ENCODE measurements at regions not wholly inside any gene's neighbourhood (a gene's known extent, or its start where the extent isn't known, plus 50 kb on each side); places are given as distances from the start of the nearest gene placed in this dataset.
A peak's percentile ranks its signal among the peaks of the same experiment; 100 is the strongest.

DNA sequence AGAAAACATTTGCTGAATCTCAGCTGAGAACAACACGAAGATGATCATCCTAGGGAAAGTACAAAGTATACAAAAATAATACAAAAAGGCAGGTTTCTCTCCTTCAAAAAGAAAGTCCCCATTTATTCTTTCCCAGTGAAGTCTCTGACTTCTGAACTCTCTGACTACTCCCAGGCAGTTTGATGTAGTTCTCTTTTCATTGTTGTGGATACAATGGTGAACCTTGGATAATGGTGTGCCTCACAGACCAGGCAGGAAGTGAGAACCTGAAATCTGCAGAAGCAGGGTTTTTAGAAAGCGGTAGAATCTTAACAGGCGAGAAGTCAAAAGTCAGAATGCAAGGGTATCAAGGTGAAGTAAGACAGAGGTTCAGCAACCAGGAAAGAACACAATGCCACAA, 150.8 kb upstream of the NRP1 start:
- Histone ChIP-seq H3K4me1 (ENCODE audit: control insufficient read depth in 1 of 2, insufficient read depth in 2 of 2, low read length in 2 of 2) (no peaks in the 10 kb centered on the region), H3K4me2 (replicated peaks; ENCODE audit: extremely low read depth, low read length, poor library complexity, severe bottlenecking) (no peak overlapping the region), H3K79me2 (ENCODE audit: insufficient read depth, low read length) (no peaks in the 10 kb centered on the region), H4K20me1 (ENCODE audit: insufficient read depth, low read length) (no peaks in the 10 kb centered on the region), H3K27me3 (ENCODE audit: control insufficient read depth in 2 of 2, insufficient read depth in 2 of 2, low read length in 2 of 2) (no peaks in the 10 kb centered on the region), H3K27ac (ENCODE audit: low read depth in 1 of 2, low read length in 2 of 2) (no peak overlapping the region), H3K4me3 (replicated peaks in 1 of 3; ENCODE audit: low read depth in 2 of 3, low read length in 3 of 3) (no peak overlapping the region), H3K9me3 (replicated peaks in 1 of 2; ENCODE audit: control insufficient read depth in 1 of 2, insufficient read depth in 1 of 2, low read length in 2 of 2) (peaks cover 0 to 2% of the 10 kb centered on the region in 2 donors), H2AFZ (ENCODE audit: insufficient read depth, low read depth, low read length, poor library complexity, severe bottlenecking) (no peak overlapping the region), H3K9ac (ENCODE audit: insufficient read depth, low read length, poor library complexity, severe bottlenecking) (no peak overlapping the region), H3K36me3 (replicated peaks in 1 of 2; ENCODE audit: control insufficient read depth in 1 of 2, insufficient read depth in 2 of 2, low read length in 2 of 2) (no peaks in the 10 kb centered on the region)
- Mint-ChIP-seq H3K9me3 (peaks cover 4 to 13% (median 7%) of the 10 kb centered on the region in 7 donors), H3K27ac (peak overlapping the region in 1 of 7 donors; percentile 44), H3K36me3 (no peaks in the 10 kb centered on the region), H3K4me1 (peaks cover 4% of the 10 kb centered on the region), H3K4me3 (no peak overlapping the region), H3K27me3 (ENCODE audit: low read depth in 3 of 3) (peaks cover 0 to 5% (median 5%) of the 10 kb centered on the region in 3 donors)
- 83% methylated on average over 2 of the region's 3 CpGs for WGBS (ENCODE audit: insufficient coverage)
- TF ChIP-seq, protein P1, sequence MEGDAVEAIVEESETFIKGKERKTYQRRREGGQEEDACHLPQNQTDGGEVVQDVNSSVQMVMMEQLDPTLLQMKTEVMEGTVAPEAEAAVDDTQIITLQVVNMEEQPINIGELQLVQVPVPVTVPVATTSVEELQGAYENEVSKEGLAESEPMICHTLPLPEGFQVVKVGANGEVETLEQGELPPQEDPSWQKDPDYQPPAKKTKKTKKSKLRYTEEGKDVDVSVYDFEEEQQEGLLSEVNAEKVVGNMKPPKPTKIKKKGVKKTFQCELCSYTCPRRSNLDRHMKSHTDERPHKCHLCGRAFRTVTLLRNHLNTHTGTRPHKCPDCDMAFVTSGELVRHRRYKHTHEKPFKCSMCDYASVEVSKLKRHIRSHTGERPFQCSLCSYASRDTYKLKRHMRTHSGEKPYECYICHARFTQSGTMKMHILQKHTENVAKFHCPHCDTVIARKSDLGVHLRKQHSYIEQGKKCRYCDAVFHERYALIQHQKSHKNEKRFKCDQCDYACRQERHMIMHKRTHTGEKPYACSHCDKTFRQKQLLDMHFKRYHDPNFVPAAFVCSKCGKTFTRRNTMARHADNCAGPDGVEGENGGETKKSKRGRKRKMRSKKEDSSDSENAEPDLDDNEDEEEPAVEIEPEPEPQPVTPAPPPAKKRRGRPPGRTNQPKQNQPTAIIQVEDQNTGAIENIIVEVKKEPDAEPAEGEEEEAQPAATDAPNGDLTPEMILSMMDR (IDR thresholded peaks at IDR 0.05): no peak
- DNase-seq: no peak
- intact Hi-C loops (cut with micrococcal nuclease): no loop called here

DNA sequence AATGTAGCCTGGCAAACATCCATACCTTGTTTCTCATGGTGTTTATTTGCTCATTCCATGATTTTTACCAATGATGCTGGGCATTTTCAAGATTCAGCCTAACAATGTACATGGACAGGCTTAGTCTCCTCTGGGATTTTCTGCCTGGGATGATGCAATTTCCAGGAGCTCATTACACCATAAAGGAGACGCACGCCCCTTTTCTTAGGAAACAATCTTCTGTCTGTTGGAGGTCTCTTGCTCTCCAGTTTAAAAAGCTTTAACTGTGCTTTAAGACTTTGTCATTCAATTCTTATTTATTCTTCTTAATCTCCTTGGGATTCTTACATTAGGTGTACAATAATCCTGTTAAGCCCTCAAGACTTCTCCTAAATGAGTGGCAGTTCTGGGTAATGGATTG, 150.3 kb upstream of the NRP1 start:
- intact Hi-C loops (cut with micrococcal nuclease): no loop called here
- Histone ChIP-seq H4K20me1 (ENCODE audit: insufficient read depth, low read length) (no peaks in the 10 kb centered on the region), H3K27me3 (ENCODE audit: control insufficient read depth in 2 of 2, insufficient read depth in 2 of 2, low read length in 2 of 2) (no peaks in the 10 kb centered on the region), H3K9me3 (replicated peaks in 1 of 2; ENCODE audit: control insufficient read depth in 1 of 2, insufficient read depth in 1 of 2, low read length in 2 of 2) (peaks cover 0 to 2% of the 10 kb centered on the region in 2 donors), H3K4me1 (ENCODE audit: control insufficient read depth in 1 of 2, insufficient read depth in 2 of 2, low read length in 2 of 2) (no peaks in the 10 kb centered on the region), H2AFZ (ENCODE audit: insufficient read depth, low read depth, low read length, poor library complexity, severe bottlenecking) (no peak overlapping the region), H3K36me3 (replicated peaks in 1 of 2; ENCODE audit: control insufficient read depth in 1 of 2, insufficient read depth in 2 of 2, low read length in 2 of 2) (no peaks in the 10 kb centered on the region), H3K79me2 (ENCODE audit: insufficient read depth, low read length) (no peaks in the 10 kb centered on the region), H3K4me2 (replicated peaks; ENCODE audit: extremely low read depth, low read length, poor library complexity, severe bottlenecking) (no peak overlapping the region), H3K4me3 (replicated peaks in 1 of 3; ENCODE audit: low read depth in 2 of 3, low read length in 3 of 3) (no peak overlapping the region), H3K9ac (ENCODE audit: insufficient read depth, low read length, poor library complexity, severe bottlenecking) (no peak overlapping the region), H3K27ac (ENCODE audit: low read depth in 1 of 2, low read length in 2 of 2) (no peak overlapping the region)
- Mint-ChIP-seq H3K27me3 (ENCODE audit: low read depth in 3 of 3) (peaks cover under 1 to 5% (median 4%) of the 10 kb centered on the region in 3 donors), H3K36me3 (no peaks in the 10 kb centered on the region), H3K4me1 (peaks cover 4% of the 10 kb centered on the region), H3K27ac (no peak overlapping the region), H3K4me3 (no peak overlapping the region), H3K9me3 (peaks cover 4 to 14% (median 7%) of the 10 kb centered on the region in 7 donors)
- WGBS (ENCODE audit: insufficient coverage): no CpG with 5 or more reads among the region's 2 CpGs
- TF ChIP-seq, protein P1 (IDR thresholded peaks at IDR 0.05): no peak
- no peak for DNase-seq

Measured in CD14-positive monocyte (primary cell).